DMS 273 (cell line): ENCODE measurements at regions not wholly inside any gene's neighbourhood (a gene's known extent, or its start where the extent isn't known, plus 50 kb on each side); places are given as distances from the start of the nearest gene placed in this dataset.

Experiments
- DNase-seq: peaks from one replicate; lab custom pipeline; 2025; ENCODE audit not compliant: unreplicated experiment; lab: John Stamatoyannopoulos, UW

- peak; percentile 10 for DNase-seq
These were observed 903.7 kb downstream of the EPHA3 start for GRCh38 chr3:90011131-90011530.

GRCh38 chr3:90011596-90011995 lies 904.2 kb downstream of the EPHA3 start:
- no peak for DNase-seq

DNA sequence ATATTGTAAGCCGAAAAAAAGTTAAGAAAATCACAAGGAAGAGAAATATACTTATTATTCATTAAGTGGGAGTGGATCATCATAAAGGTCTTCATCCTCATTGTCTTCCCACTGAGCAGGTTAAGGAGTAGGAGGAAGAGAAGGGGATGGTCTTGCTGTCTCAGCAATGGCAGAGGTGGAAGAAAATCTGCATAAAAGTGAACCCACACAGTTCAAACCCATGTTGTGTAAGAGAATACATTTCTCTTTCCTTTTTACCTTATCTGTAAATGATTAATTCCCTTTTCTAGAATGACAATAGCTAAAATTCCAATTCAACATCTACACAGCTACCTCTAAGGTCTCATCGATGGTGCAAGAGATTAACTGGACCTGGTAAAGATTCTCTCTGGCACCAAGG lies 904.6 kb downstream of the EPHA3 start:
- DNase-seq, result no peak

GRCh38 chr3:90015688-90016356 lies 908.4 kb downstream of the EPHA3 start:
- DNase-seq, result peak; percentile 26

- no peak for DNase-seq
These were observed 909.1 kb downstream of the EPHA3 start for GRCh38 chr3:90016555-90016954.

DNA sequence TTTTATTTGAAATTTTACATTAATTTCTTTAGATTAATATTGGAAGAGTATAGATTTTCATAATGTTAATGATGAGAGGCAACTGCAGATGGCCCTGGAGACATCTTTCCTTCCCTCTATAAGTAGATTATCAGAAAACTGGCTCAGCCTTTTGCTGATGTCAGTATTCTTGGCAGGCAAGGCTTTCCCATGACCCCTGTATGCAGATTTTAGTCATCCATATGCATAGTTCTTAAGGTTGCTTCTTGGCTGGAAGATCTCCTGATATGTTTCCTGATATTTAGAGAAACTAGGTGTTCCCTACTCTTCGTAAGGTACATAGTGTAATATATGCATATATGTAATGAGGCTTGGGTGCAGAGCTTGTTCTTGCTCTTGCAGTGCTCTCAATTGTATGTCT lies 911.4 kb downstream of the EPHA3 start:
- no peak for DNase-seq

- no peak for DNase-seq
These were observed 917.6 kb downstream of the EPHA3 start for GRCh38 chr3:90025019-90025418.

GRCh38 chr3:90026406-90026805 lies 919.0 kb downstream of the EPHA3 start:
- no peak for DNase-seq

GRCh38 chr3:90031121-90031520 lies 923.7 kb downstream of the EPHA3 start:
- no peak for DNase-seq

DNA sequence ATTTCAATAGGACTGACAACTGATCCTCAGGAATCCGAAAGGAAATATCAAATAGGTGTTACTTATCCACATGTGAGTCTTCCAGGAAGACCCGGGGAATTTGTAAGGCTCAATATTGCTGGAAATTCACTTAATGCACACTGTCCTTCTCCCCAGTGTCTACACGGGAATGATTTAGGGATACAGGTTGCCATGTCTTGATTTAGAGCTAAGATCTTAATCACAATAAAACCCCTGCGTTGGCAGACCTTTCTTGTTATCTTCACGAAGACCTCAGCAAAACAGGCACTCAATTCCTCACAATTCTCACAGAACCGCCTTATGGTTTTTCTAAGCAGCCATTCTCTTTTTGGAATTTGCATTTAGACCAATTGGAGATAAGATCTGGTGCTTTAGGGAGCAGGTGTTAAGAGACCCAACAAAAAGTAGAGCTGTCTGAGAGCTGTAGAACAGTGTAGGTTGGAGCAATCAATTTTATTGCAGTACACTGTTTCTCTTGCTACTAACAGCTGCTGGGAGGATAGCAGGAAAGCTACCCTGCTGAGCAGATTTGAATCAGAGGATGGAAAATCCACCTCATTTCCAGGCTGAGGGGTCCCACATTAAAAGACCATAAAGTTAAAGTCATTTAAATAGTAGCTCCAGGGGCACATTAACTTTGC lies 925.7 kb downstream of the EPHA3 start:
- DNase-seq, result peak; percentile 44

DNA sequence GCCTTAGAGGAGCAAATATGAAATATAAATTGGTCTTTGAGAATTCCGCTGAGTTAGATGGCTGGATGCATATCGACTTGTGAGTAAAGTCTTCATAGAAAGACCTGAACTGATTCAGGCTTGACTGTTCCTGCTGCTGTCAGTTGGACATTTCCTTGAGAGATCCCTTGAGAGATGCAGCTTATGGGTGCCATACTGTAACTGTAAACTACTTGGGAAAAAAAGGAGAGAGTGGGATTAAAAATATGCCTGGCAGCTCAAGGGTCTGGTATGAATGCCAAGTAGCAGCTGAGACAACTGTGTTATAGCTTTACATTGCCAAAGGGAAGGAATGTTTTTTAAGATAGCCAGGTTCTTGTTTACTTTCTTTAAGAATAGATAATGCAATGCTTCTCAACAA lies 926.6 kb downstream of the EPHA3 start:
- no peak for DNase-seq

- DNase-seq, result peak; percentile 51
These were observed 928.2 kb downstream of the EPHA3 start for GRCh38 chr3:90035643-90036042.

GRCh38 chr3:90036939-90037469 lies 929.6 kb downstream of the EPHA3 start:
- no peak for DNase-seq

- no peak for DNase-seq
These were observed 932.6 kb downstream of the EPHA3 start for GRCh38 chr3:90039994-90040393.

DNA sequence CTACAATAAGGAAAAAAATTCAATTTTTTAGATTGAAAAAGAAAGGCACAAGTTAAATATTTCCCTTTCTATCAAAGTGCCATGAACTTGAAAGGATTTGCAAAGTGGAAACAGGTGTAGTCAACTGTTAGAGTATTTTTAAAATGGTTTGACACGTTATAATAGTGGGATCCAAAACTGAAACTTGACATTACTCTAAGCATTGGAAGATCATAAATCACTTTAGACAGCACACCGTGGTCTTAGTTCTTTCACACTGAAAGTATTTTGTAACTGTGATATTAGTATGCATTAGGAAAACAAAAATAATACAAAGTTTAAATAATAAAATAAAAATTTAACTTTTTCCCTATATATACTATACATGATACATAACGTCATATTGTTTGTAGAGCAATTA lies 933.1 kb downstream of the EPHA3 start:
- no peak for DNase-seq

GRCh38 chr3:90041995-90042394 lies 934.6 kb downstream of the EPHA3 start:
- no peak for DNase-seq

DNA sequence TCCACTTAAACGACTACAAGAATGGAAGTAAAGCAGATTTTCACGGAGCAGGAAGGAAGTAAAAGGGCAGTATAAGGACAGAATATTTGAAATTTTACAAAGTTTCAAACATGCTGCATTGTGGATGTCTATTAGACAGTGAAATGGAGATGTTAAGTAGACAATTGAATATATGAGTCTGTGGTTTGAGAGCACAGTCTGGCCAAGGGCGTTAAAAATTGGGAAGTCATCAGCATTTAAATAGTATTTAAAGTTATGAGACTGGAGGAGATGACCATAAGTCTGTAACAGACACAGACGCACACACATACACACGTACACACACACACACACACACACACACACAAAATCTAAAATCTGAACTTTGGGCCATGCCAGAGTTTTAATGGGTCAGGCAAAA lies 935.9 kb downstream of the EPHA3 start:
- no peak for DNase-seq

- no peak for DNase-seq
These were observed 936.8 kb downstream of the EPHA3 start for GRCh38 chr3:90044084-90044816.

DNA sequence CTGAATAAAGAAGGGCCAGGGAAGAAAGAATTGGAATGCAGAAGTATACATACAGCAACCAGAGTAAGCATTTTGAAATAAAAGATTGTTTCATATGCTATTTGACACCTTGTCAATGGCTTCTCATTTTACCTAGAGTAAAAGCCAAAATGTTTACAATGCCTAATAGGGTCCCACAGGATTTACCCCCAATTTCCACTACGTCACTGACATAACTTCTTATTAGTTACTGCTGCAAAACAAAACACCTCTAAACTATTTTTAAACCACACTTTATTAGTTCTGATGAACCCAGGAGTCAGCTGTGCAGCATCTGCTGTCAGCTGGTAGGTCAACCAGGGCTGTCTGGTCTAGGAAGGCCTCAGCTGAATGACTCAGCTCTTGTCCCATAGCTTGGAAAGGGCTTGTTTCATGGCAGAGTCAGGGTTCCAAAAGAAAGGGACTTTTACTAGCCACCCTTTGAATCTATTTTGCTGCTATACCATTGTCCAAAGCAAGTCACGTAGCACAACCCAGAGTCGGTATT lies 945.1 kb downstream of the EPHA3 start:
- peak; percentile 34 for DNase-seq

GRCh38 chr3:90054311-90054710 lies 946.9 kb downstream of the EPHA3 start:
- peak; percentile 3 for DNase-seq

GRCh38 chr3:90055666-90056065 lies 948.2 kb downstream of the EPHA3 start:
- peak; percentile 9 for DNase-seq
